Chondrocyte (in vitro differentiated cells): ENCODE measurements at regions not wholly inside any gene's neighbourhood (a gene's known extent, or its start where the extent isn't known, plus 50 kb on each side); places are given as distances from the start of the nearest gene placed in this dataset.

Experiments used
- DNase-seq: peaks from one replicate; pipeline ENCODE4 v3.0.0; 2021; ENCODE audit warnings: mixed read lengths, low spot score
- H3K27ac Mint-ChIP-seq: one replicate; pipeline ENCODE4 v1.8.0; 2021; ENCODE audit warnings: mild to moderate bottlenecking, moderate library complexity, mixed read lengths; ENCODE audit not compliant: unreplicated experiment
- H3K27me3 Mint-ChIP-seq: 2 replicates; pipeline ENCODE4 v1.8.0; 2021; ENCODE audit warnings: low read depth, mixed read lengths
- H3K36me3 Mint-ChIP-seq: 2 replicates; pipeline ENCODE4 v1.8.0; 2021; ENCODE audit warnings: low read depth, mixed read lengths
- H3K4me1 Mint-ChIP-seq: 2 replicates; pipeline ENCODE4 v1.8.0; 2021; ENCODE audit warnings: low read depth, mild to moderate bottlenecking, mixed read lengths
- H3K4me3 Mint-ChIP-seq: one replicate; pipeline ENCODE4 v1.8.0; 2021; ENCODE audit warnings: mild to moderate bottlenecking, moderate library complexity, mixed read lengths; ENCODE audit not compliant: unreplicated experiment
- H3K9me3 Mint-ChIP-seq: 2 replicates; pipeline ENCODE4 v1.8.0; 2021; ENCODE audit warnings: low read depth, mixed read lengths
- TF ChIP-seq, protein P1 (sequence below): fragments of 200-600 bp; sonication (generic); IDR thresholded peaks from 2 replicates; pipeline ENCODE4 v1.5.0; 2021; ENCODE audit warnings: antibody characterized with exemption, mild to moderate bottlenecking, moderate library complexity

DNA sequence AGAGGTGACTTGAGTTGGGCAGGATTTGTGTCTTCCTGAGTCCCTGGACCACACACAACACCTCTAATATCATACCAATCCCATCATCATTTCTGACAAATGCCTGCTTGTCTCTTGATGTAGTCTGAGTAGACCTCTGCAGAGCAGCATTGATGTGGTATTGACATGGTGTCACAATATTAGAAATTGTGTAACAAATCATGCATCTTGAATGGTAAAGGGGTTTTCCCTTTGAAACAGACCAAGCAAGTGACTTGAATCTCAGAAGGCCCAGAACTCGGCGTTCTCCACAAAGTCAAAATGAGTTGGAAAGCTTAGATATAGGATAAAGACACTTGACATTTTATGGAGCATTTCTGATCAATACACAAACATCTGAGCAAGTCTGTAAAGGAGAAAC lies 72.7 kb upstream of the KIRREL1 start:
- TF ChIP-seq, protein P1, sequence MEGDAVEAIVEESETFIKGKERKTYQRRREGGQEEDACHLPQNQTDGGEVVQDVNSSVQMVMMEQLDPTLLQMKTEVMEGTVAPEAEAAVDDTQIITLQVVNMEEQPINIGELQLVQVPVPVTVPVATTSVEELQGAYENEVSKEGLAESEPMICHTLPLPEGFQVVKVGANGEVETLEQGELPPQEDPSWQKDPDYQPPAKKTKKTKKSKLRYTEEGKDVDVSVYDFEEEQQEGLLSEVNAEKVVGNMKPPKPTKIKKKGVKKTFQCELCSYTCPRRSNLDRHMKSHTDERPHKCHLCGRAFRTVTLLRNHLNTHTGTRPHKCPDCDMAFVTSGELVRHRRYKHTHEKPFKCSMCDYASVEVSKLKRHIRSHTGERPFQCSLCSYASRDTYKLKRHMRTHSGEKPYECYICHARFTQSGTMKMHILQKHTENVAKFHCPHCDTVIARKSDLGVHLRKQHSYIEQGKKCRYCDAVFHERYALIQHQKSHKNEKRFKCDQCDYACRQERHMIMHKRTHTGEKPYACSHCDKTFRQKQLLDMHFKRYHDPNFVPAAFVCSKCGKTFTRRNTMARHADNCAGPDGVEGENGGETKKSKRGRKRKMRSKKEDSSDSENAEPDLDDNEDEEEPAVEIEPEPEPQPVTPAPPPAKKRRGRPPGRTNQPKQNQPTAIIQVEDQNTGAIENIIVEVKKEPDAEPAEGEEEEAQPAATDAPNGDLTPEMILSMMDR = no peak
- Mint-ChIP-seq H3K4me3 (no peak overlapping the region), H3K9me3 (no peaks in the 10 kb centered on the region), H3K27me3 (peaks cover 37% of the 10 kb centered on the region), H3K4me1 (no peaks in the 10 kb centered on the region), H3K27ac (no peak overlapping the region), H3K36me3 (no peaks in the 10 kb centered on the region)
- no peak for DNase-seq

DNA sequence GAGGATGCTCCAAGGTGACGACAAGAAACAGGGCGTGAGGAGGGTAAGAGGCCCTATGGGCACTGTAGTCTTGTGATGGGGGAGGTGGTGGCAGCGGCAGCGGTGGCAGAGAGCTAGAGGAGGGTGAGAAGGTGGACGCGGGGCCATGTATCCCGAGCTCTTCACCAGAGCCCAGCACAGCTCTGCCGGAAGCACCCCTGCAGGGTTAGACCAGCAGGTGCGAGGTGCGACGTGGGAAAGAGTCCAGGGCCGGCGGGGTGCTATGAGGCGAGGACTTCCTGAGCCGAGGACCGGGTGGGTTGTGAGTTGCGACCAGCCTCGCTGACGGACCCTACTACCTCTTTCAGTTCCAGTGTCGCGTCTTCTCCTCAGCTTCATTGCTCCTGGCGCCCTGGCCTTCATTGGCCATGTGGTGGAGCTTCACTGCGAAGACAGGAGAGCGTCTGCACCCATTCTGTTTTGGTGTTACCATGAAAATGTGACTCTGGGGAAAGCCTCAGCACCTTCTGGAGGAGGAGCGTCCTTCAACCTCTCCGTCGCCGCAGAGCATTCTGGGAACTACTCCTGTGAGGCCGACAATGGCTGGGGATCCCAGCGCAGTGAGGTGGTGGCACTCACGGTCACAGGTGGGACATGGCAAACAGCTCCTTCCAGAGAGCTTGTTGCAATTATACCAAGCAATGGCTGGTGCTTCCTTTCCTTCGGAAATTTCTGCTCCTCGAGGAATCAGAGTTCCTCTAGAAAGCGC lies 67.9 kb upstream of the KIRREL1 start:
- Mint-ChIP-seq H3K4me3 (no peak overlapping the region), H3K27ac (no peak overlapping the region), H3K36me3 (no peaks in the 10 kb centered on the region), H3K4me1 (no peaks in the 10 kb centered on the region), H3K27me3 (peaks cover 34% of the 10 kb centered on the region), H3K9me3 (no peaks in the 10 kb centered on the region)
- DNase-seq = no peak
- TF ChIP-seq, protein P1 = no peak

DNA sequence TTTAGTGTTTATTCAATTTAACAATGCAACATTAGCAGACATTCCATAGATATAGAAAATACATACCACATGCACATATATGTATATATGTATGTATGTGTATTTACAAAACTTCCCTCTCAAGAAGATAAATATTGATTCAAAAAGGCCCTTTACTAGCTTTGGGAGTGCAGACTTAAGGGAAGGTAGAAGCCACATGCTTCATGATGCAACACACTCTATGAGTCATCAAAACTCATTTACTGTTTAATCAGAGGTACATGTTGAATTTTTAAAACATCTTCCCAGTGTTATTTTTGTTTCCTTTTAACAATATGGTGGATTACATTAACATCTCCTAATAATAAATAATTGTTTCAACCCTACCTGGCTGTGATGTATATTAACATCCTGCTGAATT lies 61.4 kb upstream of the KIRREL1 start:
- no peaks in the 10 kb centered on the region for H3K4me1 Mint-ChIP-seq
- no peaks in the 10 kb centered on the region for H3K9me3 Mint-ChIP-seq
- no peak overlapping the region for H3K27ac Mint-ChIP-seq
- no peak for DNase-seq
- peaks cover 31% of the 10 kb centered on the region for H3K27me3 Mint-ChIP-seq
- no peak overlapping the region for H3K4me3 Mint-ChIP-seq
- TF ChIP-seq, protein P1 = no peak
- no peaks in the 10 kb centered on the region for H3K36me3 Mint-ChIP-seq

DNA sequence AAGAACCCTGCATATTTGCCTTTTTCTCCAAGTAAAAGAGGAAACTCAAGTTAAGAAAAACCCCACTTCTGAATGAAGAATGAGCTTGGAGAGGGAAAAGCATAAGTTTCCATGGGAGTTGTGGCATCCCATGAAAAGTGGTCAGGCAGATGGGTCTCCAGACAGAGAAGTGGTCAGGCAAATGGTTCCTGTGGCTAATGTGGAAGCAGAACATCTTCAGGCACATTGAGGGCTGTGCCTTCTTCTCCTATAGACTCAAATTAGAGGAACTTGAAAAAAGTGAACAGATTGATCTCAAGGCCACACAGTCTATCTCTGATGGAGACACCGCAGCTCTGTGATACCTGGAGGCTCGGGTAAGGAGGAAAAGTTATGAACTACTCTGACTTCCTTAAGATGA lies 55.7 kb upstream of the KIRREL1 start:
- DNase-seq = no peak
- H3K36me3 Mint-ChIP-seq = no peaks in the 10 kb centered on the region
- H3K27ac Mint-ChIP-seq = no peak overlapping the region
- no peak overlapping the region for H3K4me3 Mint-ChIP-seq
- TF ChIP-seq, protein P1 = no peak
- no peaks in the 10 kb centered on the region for H3K9me3 Mint-ChIP-seq
- peaks cover 51% of the 10 kb centered on the region for H3K27me3 Mint-ChIP-seq
- H3K4me1 Mint-ChIP-seq = no peaks in the 10 kb centered on the region

DNA sequence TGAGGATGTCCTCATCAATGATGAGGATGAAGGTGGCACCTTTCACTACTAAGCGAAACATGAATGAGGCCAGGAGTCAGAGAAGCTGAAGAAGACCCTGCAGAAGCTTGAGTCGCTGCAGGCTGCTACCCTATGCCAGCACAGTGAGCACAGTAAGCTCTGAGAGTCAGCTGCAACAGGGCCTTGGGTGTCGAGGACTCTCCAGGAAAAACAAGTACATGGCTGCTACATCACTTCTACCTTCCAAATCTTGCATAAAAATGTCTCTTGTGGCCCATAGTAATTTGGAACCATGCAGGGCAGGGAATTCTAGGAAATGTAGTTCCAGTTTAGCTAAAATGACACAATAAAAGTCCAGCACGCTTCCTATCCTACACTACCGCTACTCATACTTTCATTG lies 51.5 kb upstream of the KIRREL1 start:
- Mint-ChIP-seq H3K9me3 (no peaks in the 10 kb centered on the region), H3K4me3 (no peak overlapping the region), H3K36me3 (no peaks in the 10 kb centered on the region), H3K4me1 (no peaks in the 10 kb centered on the region), H3K27ac (no peak overlapping the region), H3K27me3 (peaks cover 72% of the 10 kb centered on the region)
- TF ChIP-seq, protein P1 = no peak
- DNase-seq = no peak
